ENCODE measurements at regions not wholly inside any gene's neighbourhood (a gene's known extent, or its start where the extent isn't known, plus 50 kb on each side); places are given as distances from the start of the nearest gene placed in this dataset.
A peak's percentile ranks its signal among the peaks of the same experiment; 100 is the strongest.

DNA sequence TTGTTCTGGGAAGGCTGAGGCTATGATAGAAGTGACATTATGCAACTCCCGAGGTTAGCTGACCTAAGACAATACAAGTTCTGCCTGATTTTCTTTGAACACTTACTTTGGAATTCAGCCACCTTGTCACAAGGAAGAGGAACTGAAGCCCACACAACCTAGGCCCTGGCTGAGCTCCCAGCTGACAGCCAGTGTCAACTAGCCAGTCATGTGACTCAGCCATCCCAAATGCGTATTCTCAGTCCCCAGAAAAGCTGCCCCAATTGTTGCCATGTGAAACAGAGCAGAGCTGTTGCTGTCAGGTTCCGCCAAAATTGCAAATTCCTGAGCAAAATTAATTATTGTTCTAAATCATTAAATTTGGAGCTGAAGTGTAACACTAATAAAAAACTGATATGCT lies 1010.0 kb downstream of the XPNPEP1 start:
- FAIRE-seq (no peak), DNase-seq (ENCODE audit: insufficient read length, low spot score) (no peak)

DNA sequence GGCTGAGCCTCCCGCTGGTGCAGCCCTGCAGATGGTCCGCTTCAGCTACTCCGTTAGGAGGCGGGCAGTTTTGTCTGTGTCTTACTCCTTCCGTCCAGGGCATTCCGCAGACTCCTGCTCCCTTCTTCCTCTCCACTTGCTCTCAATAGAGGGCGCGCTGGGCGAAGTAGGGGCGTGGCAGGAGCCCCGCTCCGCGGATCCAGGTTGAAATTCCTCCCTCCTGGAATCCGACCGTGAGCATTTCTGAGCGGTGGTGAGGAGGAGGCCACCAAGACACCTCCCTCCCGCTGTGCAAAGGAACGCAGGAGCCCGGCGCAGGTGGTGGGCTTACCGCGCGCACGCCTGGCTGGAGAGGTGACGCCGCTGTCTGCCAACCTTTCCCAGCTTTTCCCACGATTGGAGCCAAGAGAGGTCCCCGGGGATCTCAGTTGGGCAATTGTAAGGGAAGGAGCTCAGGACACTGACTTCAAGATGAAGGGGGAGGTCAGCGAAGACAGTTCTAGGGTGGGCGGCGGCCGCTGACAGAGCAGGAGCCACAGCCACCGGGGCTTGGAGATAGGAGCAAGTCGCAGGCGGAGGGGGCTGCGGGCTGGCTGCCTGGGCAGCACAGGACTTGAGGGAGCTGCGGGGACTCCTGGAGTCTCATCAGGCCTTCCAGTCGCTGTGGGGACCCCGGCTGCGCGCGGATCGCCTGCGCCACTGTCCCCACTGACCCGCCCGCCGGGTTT lies 1011.3 kb downstream of the XPNPEP1 start:
- DNase-seq (ENCODE audit: insufficient read length, low spot score), result no peak
- TF ChIP-seq POU2F2 (IDR thresholded peaks at IDR 0.05; ENCODE audit: low read depth, low read length), result no peak
- no peak for TF ChIP-seq POLR2AphosphoS5 (IDR thresholded peaks at IDR 0.05; ENCODE audit: low read depth, low read length)
- TF ChIP-seq SPI1 (IDR thresholded peaks at IDR 0.05; ENCODE audit: low read depth, low read length), result no peak
- no peak for TF ChIP-seq POLR2A (IDR thresholded peaks at IDR 0.05; ENCODE audit: low read depth, low read length)
- TF ChIP-seq PAX5 (IDR thresholded peaks at IDR 0.05; ENCODE audit: insufficient read depth, low read length, severe bottlenecking), result no peak
- TF ChIP-seq TAF1 (IDR thresholded peaks at IDR 0.05; ENCODE audit: low read depth, low read length), result no peak
- peak; percentile 41 for FAIRE-seq

More for the DNA sequence above, 1010.0 kb downstream of the XPNPEP1 start:
- TF ChIP-seq POLR2AphosphoS5 (IDR thresholded peaks at IDR 0.05; ENCODE audit: low read depth, low read length) (no peak), PAX5 (IDR thresholded peaks at IDR 0.05; ENCODE audit: insufficient read depth, low read length, severe bottlenecking) (no peak), SPI1 (IDR thresholded peaks at IDR 0.05; ENCODE audit: low read depth, low read length) (no peak), TAF1 (IDR thresholded peaks at IDR 0.05; ENCODE audit: low read depth, low read length) (no peak), POU2F2 (IDR thresholded peaks at IDR 0.05; ENCODE audit: low read depth, low read length) (no peak), POLR2A (IDR thresholded peaks at IDR 0.05; ENCODE audit: low read depth, low read length) (no peak)

DNA sequence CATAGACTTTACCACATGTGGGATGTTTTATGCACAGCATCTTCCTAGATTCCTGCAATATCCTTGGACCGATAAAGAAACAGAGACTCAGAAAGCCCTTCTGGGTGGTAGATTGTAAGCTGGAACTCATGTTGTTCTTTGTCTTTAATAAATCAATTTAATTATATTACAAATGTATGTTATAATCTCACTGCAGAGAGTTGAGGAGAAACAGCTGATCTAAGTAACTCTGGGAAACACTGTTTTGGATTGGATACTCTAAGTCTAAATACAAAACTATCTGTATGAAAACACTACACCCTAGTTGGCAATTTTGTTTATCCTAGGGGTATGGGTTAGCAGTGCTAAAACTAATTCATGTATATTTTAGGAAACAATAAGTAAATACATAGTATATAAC lies 1015.2 kb downstream of the XPNPEP1 start:
- TF ChIP-seq POLR2AphosphoS5 (IDR thresholded peaks at IDR 0.05; ENCODE audit: low read depth, low read length) (no peak), SPI1 (IDR thresholded peaks at IDR 0.05; ENCODE audit: low read depth, low read length) (no peak)
- no peak for DNase-seq (ENCODE audit: insufficient read length, low spot score)
- FAIRE-seq, result no peak

- no peak for FAIRE-seq
- DNase-seq (ENCODE audit: insufficient read length, low spot score), result no peak
- TF ChIP-seq PAX5 (IDR thresholded peaks at IDR 0.05; ENCODE audit: insufficient read depth, low read length, severe bottlenecking), result no peak
- TF ChIP-seq TAF1 (IDR thresholded peaks at IDR 0.05; ENCODE audit: low read depth, low read length), result no peak
These were observed 1017.5 kb downstream of the XPNPEP1 start for GRCh38 chr10:108905821-108906220.

GRCh38 chr10:108905171-108905570 lies 1018.1 kb downstream of the XPNPEP1 start:
- no peak for DNase-seq (ENCODE audit: insufficient read length, low spot score)
- TF ChIP-seq POLR2A (IDR thresholded peaks at IDR 0.05; ENCODE audit: low read depth, low read length) (no peak), TAF1 (IDR thresholded peaks at IDR 0.05; ENCODE audit: low read depth, low read length) (no peak), SPI1 (IDR thresholded peaks at IDR 0.05; ENCODE audit: low read depth, low read length) (no peak), POLR2AphosphoS5 (IDR thresholded peaks at IDR 0.05; ENCODE audit: low read depth, low read length) (no peak), POU2F2 (IDR thresholded peaks at IDR 0.05; ENCODE audit: low read depth, low read length) (no peak), PAX5 (IDR thresholded peaks at IDR 0.05; ENCODE audit: insufficient read depth, low read length, severe bottlenecking) (no peak)
- FAIRE-seq, result no peak

DNA sequence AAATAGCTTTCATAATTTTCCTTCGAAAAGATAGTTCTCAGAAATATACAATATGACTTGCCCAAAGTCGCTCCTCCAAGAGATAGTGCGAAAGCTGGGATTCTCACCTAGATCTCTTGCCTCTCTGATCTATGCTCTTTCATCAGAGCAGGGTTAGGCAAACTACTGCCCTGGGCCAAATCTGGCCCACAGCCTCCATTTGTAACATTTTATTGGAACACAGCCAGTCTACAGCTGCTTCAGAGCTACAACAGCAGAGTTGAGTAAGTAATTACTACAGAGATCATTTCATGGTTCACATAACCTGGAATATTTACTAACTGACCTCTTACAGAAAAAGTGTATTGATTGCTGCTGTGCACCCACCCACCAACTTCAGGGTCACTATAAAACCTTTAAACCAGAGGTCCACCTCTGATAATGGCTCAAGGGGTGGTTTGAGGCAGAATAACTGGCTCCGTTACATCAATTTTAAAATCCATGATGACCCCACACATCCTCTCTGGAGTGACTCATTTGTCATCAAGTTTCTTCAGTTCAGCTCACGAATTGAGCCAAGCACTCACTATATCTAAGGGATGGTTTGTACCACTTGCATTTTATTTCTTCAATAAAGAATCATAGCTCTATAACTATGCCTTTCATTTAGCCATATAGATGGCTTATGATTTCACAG lies 1019.0 kb downstream of the XPNPEP1 start:
- no peak for DNase-seq (ENCODE audit: insufficient read length, low spot score)
- TF ChIP-seq POLR2A (IDR thresholded peaks at IDR 0.05; ENCODE audit: low read depth, low read length), result no peak
- TF ChIP-seq SPI1 (IDR thresholded peaks at IDR 0.05; ENCODE audit: low read depth, low read length), result no peak
- no peak for TF ChIP-seq PAX5 (IDR thresholded peaks at IDR 0.05; ENCODE audit: insufficient read depth, low read length, severe bottlenecking)
- TF ChIP-seq TAF1 (IDR thresholded peaks at IDR 0.05; ENCODE audit: low read depth, low read length), result no peak
- no peak for TF ChIP-seq POU2F2 (IDR thresholded peaks at IDR 0.05; ENCODE audit: low read depth, low read length)
- no peak for TF ChIP-seq POLR2AphosphoS5 (IDR thresholded peaks at IDR 0.05; ENCODE audit: low read depth, low read length)
- no peak for FAIRE-seq

GRCh38 chr10:108902619-108903285 lies 1020.6 kb downstream of the XPNPEP1 start:
- TF ChIP-seq POLR2AphosphoS5 (IDR thresholded peaks at IDR 0.05; ENCODE audit: low read depth, low read length) (no peak), POLR2A (IDR thresholded peaks at IDR 0.05; ENCODE audit: low read depth, low read length) (no peak), PAX5 (IDR thresholded peaks at IDR 0.05; ENCODE audit: insufficient read depth, low read length, severe bottlenecking) (no peak), SPI1 (IDR thresholded peaks at IDR 0.05; ENCODE audit: low read depth, low read length) (no peak), TAF1 (IDR thresholded peaks at IDR 0.05; ENCODE audit: low read depth, low read length) (no peak), POU2F2 (IDR thresholded peaks at IDR 0.05; ENCODE audit: low read depth, low read length) (no peak)
- no peak for FAIRE-seq
- no peak for DNase-seq (ENCODE audit: insufficient read length, low spot score)

GRCh38 chr10:108901781-108902618 lies 1021.3 kb downstream of the XPNPEP1 start:
- DNase-seq (ENCODE audit: insufficient read length, low spot score), result no peak
- no peak for FAIRE-seq

GRCh38 chr10:108899670-108900069 lies 1023.6 kb downstream of the XPNPEP1 start:
- TF ChIP-seq POLR2A (IDR thresholded peaks at IDR 0.05; ENCODE audit: low read depth, low read length), result no peak
- no peak for TF ChIP-seq TAF1 (IDR thresholded peaks at IDR 0.05; ENCODE audit: low read depth, low read length)
- TF ChIP-seq SPI1 (IDR thresholded peaks at IDR 0.05; ENCODE audit: low read depth, low read length), result no peak
- no peak for TF ChIP-seq POU2F2 (IDR thresholded peaks at IDR 0.05; ENCODE audit: low read depth, low read length)
- no peak for TF ChIP-seq POLR2AphosphoS5 (IDR thresholded peaks at IDR 0.05; ENCODE audit: low read depth, low read length)
- no peak for TF ChIP-seq PAX5 (IDR thresholded peaks at IDR 0.05; ENCODE audit: insufficient read depth, low read length, severe bottlenecking)
- FAIRE-seq (no peak), DNase-seq (ENCODE audit: insufficient read length, low spot score) (no peak)

More at GRCh38 chr10:108901781-108902618, 1021.3 kb downstream of the XPNPEP1 start:
- TF ChIP-seq SPI1 (IDR thresholded peaks at IDR 0.05; ENCODE audit: low read depth, low read length), result no peak
- TF ChIP-seq POU2F2 (IDR thresholded peaks at IDR 0.05; ENCODE audit: low read depth, low read length), result no peak
- TF ChIP-seq POLR2A (IDR thresholded peaks at IDR 0.05; ENCODE audit: low read depth, low read length), result no peak
- TF ChIP-seq PAX5 (IDR thresholded peaks at IDR 0.05; ENCODE audit: insufficient read depth, low read length, severe bottlenecking), result no peak
- TF ChIP-seq POLR2AphosphoS5 (IDR thresholded peaks at IDR 0.05; ENCODE audit: low read depth, low read length), result no peak
- TF ChIP-seq TAF1 (IDR thresholded peaks at IDR 0.05; ENCODE audit: low read depth, low read length), result no peak
